ENCODE measurements at regions not wholly inside any gene's neighbourhood (a gene's known extent, or its start where the extent isn't known, plus 50 kb on each side); places are given as distances from the start of the nearest gene placed in this dataset.

DNA sequence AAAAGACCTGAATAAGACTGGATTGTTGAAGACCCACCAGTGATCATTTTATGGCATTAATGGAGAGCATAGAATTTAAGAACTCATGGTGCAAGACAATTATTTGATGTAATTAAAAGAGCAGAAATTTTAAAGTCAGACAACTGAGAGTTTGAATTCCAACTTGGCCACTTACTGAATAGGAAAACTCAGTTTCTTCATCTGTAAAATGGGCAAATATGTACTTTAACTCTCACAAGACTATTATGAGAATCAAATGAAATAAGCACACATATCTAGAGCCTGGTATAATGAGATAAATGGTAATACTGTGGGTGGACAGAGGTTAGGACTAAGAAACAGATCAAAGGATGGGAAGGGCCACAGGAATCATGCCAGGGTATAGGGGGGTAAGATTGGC, 88.0 kb downstream of the SOX9 start:
- DNase-seq (ENCODE audit: low spot score) = no peak

- DNase-seq (ENCODE audit: low spot score) = no peak
These were observed 91.2 kb downstream of the SOX9 start for GRCh38 chr17:72212041-72212440.

DNA sequence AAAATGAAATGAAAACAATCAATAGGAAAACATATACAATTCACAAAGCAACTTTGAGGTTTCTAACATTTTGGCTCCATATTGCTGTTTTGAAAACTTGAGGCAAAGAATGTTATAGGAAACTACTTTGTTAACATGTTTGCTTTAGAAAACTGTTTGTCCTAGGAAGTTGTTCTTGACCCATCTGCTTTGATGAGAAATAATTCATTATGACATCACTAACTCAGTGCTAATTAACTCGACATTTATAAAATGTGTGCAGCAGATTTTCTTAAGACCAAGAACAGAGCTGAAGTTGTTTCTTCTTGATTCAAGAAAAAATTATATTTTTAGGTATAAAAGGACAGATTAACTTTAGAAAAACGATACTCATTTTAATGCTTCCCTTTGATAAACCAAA, 94.7 kb downstream of the SOX9 start:
- DNase-seq (ENCODE audit: low spot score) = no peak

DNA sequence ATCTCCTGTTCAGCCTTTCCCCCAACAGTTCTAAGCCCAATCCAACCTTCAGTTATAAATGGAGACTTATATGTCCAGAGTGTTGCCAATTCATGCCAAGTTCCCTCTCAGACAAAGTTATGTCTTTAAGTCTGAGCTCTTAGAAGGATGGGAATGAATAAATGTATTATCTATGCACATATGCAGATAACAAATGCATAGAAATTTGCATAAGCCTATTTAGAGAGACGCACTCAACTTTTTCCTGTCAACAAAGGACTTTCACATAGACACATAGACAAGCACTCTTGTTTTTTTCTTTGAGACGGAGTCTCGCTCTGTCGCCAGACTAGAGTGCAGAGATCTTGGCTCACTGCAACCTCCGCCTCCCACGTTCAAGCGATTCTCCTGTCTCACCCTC, 95.1 kb downstream of the SOX9 start:
- DNase-seq (ENCODE audit: low spot score) = no peak

DNA sequence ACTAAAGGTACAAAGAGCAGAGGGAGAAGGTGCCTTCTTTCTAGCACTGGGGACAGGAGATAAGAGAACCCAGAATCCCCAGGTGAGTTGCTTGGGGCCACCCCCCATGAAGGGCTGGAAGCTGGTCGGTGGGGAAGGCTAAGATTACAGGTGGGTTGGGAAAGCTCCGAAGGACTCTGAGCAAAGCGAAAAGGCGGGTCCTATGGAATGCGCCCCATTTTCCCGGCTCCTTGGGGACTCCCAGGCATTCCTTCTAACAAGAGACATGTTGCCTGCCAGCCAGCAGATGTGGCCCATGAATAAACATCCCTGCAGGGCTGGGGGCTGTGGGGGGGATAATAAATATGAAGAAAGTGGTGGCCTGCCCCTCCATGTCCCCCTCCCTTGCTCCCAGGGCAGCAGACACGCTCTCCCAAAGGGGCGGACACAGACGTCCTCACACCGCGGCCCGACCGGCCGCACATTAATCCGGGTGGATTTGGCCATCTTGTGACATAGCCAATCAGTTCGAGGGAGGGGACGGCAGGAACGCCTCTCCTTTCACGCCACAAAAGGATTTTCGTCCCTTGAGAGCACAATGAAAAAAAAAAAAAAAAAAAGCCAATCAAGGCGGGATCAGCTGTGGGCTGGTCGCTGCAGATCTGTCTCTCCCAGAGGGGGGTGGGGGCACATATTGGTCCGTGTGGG, 98.5 kb downstream of the SOX9 start:
- DNase-seq (ENCODE audit: low spot score) = no peak

GRCh38 chr17:72219824-72220493, 99.1 kb downstream of the SOX9 start:
- no peak for DNase-seq (ENCODE audit: low spot score)

- DNase-seq (ENCODE audit: low spot score) = no peak
These were observed 102.0 kb downstream of the SOX9 start for GRCh38 chr17:72222661-72223380.

GRCh38 chr17:72223866-72224291, 103.1 kb downstream of the SOX9 start:
- no peak for DNase-seq (ENCODE audit: low spot score)

- no peak for DNase-seq (ENCODE audit: low spot score)
These were observed 105.5 kb downstream of the SOX9 start for GRCh38 chr17:72226322-72226721.

DNA sequence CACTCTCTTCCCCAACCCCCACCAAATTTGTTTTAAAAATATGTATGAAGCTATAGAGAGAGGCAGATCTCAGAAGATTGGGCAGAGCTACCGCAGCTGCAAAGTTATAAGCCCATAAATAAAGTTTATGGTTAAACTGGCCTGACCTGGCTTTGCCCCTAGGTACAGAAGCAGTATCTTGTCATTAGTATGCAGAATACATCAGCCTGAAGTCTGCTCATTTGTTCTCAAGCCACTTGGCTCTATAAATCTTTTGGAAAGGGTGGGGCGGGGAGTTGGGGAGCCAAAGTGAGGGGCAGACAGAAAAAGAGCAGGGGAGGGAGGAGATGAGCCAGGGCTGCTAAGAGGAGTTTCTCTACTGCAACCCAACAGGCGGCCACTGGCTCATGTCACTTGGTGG, 113.2 kb downstream of the SOX9 start:
- DNase-seq (ENCODE audit: low spot score) = no peak

DNA sequence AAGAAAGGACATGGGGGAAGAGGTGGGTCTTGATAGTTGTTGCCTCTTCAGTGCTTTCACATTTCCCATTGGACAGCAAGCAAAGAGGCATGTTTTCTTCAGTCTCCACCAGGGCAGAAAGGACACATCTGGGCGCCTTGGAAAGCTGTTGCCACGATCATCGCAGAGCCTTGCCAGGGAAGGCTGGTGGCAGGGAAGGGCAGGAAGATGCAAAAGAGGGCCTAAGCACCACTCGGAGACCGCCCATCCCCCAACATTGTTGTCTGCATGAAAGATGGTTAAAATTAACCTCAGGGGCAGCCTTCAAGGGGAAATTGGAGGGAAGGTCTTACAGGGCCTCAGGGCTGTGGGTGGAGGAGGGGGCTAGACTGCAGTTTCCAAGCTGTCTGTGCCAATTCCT, 114.2 kb downstream of the SOX9 start:
- no peak for DNase-seq (ENCODE audit: low spot score)

DNA sequence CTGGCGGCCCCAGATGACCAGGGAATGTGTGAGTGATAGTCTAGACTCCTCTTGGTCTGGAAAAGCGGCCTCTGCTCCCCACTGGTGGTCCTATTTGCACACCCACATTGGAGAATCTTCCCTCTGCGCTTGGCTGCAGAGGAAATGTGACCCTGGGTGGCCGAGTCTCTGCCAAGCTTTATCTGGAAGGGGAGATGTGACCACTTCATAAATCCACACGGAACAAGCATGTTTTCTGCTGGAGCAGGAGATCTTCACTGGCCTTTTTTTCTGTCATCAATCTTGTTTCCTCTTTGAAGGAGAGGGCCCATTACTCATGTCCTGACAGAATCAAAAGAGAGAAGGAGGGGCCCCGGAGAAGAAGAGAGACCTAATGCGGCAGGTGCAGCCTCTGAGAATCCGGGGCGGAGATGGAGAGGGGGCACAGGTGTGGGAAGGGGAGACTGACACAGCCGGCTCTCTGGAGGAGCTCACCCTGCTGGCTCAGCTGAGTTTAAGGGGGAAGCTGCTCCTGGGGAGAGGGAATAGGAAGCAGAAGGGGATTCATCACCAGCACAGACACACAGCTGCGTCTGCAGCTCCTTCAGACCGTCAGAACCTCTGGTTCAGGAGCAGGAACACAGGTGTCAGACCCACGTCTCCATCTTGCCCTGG, 116.3 kb downstream of the SOX9 start:
- no peak for DNase-seq (ENCODE audit: low spot score)

GRCh38 chr17:72238157-72238673, 117.4 kb downstream of the SOX9 start:
- no peak for DNase-seq (ENCODE audit: low spot score)

DNA sequence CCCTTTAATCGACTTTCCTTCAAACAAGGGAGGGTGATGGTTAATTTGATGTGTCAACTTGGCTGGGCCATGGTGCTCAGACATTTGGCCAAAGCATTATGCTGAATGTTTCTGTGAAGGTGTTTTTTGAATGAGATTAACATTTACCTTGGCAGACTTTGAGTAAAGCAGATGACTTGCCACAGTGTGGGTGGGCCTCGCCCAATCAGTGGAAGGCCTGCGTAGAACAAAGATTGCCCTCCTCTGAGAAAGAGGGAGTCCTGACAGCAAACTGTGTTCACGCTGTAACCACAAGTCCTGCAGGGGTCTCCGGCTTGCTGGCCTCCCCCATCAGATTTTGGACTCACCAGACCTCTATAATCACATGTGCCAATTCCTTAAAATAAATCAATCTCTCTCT, 118.7 kb downstream of the SOX9 start:
- no peak for DNase-seq (ENCODE audit: low spot score)

GRCh38 chr17:72240333-72240732, 119.5 kb downstream of the SOX9 start:
- DNase-seq (ENCODE audit: low spot score) = no peak

- DNase-seq (ENCODE audit: low spot score) = no peak
These were observed 123.7 kb downstream of the SOX9 start for GRCh38 chr17:72244494-72244893.

DNA sequence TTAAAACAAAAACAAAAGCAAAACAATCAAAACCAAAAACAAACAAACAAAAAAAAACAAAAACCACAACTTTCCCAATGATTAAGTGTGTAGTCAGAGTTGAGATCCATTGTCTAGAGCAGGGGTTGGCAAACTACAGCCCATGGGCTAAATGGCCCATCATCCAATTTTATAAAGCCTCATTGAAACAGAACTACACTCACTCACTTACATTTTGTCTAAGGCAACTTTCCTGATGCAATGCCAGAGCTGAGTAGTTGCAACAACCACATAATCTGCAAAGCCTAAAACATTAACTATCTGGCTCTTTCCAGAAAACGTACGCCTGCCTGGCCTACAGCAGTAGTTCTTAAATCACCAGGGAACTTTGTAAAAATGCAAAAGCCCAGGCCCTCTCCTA, 124.1 kb downstream of the SOX9 start:
- DNase-seq (ENCODE audit: low spot score) = no peak

- DNase-seq (ENCODE audit: low spot score) = no peak
These were observed 128.6 kb downstream of the SOX9 start for GRCh38 chr17:72249441-72249840.

- DNase-seq (ENCODE audit: low spot score) = no peak
These were observed 129.4 kb downstream of the SOX9 start for GRCh38 chr17:72250206-72250605.

DNA sequence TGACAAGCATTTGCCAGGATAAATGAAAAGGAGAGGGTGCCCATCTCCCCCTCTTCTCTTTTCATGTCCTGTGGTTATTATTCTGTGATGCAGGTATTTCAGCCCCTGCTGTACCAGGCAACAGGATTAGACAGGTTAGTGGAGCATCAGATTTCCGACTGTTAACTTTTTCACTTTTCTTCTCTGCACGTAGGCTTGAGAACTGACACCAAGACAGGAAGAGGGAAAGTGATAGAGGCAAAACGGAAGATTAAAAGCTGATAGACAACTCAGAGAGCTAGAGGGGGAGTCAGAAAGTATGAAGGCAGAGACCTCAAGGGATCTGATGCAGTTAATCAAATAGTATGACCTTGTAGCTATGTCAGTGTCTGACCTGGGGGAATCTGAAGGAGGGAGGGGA, 132.8 kb downstream of the SOX9 start:
- DNase-seq (ENCODE audit: low spot score) = no peak

DNA sequence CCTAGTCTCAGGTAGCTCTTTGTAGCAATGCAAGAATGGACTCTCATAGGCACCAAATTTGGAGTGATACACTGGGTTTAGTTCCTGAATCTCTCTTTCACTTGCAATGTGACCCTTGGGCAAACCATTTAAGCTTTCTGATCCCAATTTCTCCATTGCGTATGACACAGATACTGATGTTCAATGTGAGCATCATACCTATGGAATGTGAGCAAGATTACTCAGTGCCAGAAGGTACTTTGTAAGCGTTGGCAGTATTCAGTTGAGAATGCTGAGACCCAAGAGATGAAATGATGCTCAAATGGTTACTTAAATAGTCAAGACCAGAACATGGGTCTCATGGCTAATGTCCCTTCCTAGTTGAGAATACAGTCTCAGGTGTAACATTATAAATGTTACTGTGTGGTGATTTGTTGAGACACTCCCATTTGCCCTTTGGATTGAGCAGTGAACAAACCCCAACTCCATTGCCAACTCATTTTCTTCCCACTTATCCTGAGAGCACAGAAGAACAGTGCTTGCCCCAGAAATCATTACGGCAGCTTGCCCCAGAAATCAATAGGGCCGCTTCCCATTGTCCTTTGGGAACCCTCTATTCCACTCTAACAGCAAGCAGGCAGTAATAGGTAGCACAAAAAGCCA, 134.1 kb downstream of the SOX9 start:
- no peak for DNase-seq (ENCODE audit: low spot score)

GRCh38 chr17:72255481-72255880, 134.7 kb downstream of the SOX9 start:
- DNase-seq (ENCODE audit: low spot score) = no peak

Data from CD4-positive, alpha-beta T cell treated with Interleukin-6 at 100 ng/mL for 8 hours (primary cell).